Stimulated activated CD8-positive, alpha-beta memory T cell treated with anti-CD3 and anti-CD28 coated beads, Interleukin-15, amount 100 ng/mL, for 48 hours (primary cell): ENCODE measurements at regions not wholly inside any gene's neighbourhood (a gene's known extent, or its start where the extent isn't known, plus 50 kb on each side); places are given as distances from the start of the nearest gene placed in this dataset.
"Not testable (repeated sequence)": the region's sequence is repeated elsewhere in the genome, so short reads cannot be mapped to it uniquely, and the experiment has no call there.

Source experiments
- DNase-seq, 2 donors: peaks; one replicate each; pipeline ENCODE4 v3.0.0-alpha.2; 2020; ENCODE audit warnings: low read depth in 2 of 2

DNA sequence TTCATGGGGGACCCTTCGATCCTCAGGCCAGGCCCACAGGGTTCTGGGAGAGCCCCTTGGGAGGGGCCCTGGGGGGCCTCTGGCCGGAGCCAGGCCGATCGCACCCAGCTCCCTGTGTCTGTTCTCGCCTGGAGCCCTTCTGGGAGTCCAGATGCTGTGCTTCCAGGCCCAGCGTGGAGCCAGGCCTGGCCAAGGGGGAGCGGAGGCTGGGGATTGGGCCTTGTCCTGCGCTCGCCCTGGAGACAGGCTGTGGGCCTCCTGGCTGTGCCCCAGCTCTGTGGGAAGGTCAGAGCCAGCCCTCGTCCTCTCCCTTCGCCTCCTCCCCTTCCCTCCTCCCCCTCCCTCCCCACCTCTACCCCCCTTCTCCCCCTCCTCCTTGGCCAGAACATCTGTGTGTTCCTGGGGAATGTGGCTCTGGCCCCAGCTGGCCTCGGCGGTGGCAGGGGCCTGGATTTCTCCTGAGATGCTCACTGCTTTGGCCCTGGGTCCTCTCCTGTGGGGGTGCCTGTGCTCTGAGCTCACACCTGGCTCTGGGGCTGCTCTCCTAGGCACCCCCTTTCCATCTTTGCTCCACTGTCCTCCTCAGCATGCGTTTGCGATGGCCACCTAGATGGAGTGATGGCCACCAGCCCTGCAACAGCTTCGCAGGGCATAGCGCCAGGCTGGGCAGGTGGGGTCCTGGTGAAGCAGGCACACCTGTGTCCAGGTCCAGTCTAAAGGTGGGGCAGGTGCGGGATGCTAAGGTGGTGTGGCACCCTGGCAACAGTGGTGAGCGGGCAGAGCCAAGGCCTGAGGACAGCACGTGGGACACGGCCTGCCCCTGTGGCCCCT, 90.6 kb upstream of the CIBAR2 start:
- no peak for DNase-seq

DNA sequence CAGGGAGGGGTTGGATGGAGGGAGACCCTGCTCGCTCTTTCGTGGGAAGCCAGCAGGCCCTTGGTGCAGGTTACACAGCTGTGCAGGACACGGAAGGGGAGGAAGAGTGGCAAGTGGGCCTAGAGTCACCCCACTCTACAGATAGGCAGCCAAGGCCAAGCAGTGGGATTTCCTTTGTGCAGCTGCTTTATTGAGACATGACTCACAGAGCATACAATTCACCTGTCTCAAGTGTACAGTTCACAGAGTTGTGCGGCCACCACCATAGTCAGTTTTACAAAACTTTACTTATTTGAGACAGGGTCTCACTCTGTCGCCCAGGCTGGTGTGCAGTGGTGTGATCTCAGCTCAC, 91.2 kb upstream of the CIBAR2 start:
- DNase-seq: no peak

DNA sequence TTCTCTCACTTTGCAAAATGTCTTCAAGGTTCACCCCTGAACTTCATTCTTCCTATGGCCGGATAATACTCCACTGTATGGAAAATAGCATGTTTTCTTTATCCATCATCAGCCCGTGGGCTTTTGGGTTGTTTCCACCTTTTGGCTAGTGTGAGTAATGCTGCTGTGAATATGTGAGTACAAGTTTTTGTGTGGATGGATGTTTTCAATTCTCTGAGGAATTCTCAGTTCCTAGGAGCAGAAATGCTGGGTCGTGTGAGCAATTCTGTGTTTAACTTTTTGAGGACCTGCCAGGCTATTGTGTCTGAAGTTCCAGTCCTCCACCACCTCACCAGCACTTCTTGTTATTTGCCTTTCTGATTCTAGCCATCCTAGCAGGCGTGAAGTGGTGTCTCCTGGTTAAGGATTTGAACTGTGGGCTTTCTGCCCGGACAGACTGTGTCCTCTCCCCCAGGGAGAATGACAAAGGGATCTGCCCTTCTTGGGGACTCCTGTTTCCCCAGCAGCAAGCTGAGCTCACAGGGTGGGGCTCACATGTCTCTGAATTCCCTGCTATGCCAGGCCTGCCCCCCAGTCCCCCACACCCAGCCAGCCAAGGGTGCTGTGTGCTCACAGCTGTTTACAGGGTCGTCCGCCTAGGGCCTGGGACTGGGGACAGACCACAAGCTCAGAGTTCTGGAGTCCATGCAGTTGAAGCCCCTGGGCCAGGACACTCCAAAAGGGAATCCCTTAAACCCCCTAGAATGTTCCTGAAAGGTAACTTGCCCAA, 92.2 kb upstream of the CIBAR2 start:
- DNase-seq: no peak

DNA sequence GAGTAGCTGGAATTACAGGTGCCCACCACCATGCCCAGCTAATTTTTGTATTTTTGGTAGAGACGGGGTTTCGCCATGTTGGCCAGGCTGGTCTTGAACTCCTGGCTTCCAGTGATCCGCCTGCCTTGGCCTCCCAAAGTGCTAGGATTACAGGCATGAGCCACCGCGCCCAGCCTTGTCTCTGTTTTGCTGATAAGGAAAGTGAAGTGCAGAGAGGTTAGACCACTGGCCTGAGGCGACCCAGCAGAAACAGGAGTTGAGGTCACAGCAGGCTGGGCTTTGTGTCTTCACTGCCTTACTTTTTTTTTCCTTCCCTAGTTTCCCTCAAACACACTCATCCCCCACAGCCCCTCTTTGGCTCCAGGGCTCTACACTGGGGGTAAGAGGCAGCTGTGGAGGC, 93.0 kb upstream of the CIBAR2 start:
- not testable (repeated sequence) for DNase-seq

- no peak for DNase-seq
These were observed 93.6 kb upstream of the CIBAR2 start for GRCh38 chr16:85205747-85206471.

DNA sequence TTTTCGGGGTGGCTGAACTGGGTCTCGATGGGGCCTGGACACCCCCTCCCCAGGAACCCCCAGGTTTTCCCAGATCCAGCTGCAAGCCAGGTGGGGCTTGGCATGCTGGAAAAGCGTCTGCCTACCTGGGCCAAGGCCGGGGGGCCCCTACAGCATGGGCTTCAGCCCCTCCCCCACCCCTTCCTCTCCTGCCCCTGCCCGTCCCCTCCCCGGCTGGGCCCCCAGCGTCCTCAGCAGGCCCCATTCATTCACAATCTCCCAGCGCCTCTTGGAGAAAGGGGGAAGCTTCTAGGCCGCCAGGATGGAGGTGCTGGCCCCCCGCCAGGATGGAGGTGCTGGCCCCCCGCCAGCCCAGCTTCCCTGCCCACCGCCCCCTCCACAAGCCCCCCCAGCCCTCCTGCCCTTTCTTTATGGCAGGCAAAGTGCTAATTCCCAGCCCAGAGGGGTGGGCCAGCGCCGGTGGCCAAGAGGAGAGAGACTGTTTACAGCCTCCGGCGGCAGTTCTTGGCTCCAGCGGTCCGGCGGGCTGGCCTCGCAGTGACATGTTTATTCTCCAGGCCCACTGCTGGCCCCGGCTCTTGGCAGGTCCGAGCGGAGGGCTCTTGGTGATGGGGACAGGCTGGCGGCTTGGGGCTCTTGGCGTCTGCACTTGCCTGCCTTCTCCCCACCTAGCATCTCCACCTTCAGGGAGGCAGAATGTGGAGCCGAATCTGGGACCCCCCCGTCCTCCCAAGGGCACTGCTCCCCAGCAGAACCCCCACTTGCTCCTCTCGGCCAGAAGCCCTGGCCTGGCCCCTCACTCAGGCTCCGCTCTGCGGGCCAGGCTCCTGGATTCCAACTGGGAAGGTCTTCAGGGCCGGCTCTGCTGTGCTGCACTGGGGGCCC, 94.4 kb upstream of the CIBAR2 start:
- no peak for DNase-seq

GRCh38 chr16:85207357-85207921, 95.2 kb upstream of the CIBAR2 start:
- DNase-seq: no peak

DNA sequence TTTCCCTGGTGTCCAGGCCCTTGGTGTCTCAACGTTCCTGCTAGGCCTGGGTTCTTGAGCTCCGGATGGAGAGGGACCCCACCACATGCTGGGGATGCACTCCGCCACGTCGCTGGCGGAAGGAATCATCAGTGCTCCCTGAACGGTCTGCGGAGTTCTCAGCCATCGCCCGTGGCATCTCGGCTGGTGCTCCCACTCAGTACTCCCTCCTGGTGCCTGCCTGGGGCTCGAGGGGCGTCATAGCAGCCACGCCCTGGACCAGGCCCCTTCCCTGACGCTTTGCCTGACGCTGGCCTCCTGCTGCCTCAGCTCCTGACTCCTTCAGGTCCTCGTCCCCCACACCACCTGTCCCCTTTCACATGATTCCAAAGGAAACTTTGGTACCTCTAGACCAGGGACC, 95.9 kb upstream of the CIBAR2 start:
- DNase-seq: no peak

DNA sequence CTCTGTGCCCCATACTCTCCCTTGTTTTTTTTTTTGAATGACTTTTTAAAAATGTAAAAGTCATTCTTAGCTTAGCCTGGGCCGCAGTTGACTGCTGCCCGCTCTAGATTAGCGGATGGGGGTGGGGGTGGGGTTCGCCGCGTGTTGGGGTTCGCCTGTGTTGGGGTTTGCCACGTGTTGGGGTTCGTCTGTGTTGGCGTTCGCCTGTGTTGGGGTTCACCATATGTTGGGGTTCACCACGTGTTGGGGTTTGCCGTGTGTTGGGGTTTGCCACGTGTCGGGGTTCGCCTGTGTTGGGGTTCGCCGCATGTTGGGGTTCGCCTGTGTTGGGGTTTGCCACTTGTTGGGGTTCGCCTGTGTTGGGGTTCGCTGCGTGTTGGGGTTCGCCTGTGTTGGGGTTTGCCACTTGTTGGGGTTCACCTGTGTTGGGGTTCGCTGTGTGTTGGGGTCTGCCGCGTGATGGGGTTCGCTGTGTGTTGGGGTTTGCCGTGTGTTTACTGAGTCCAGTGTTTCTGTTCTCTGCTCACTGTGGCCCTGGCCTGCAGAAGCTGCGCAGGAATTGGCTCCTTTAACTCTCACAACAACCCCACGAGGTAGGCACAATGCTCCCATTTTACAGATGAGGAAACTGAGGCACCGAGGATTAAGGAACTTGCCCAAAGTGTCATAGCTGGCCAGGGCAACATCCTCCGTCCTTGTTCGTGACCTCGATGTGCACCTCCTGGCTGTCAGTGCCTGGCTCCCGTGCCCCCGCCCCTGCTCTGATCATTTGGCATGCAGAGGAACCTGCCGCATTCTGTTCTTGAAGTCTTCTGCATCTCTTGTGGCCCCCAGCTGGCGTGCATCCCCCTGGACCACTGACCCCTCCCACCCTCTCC, 96.6 kb upstream of the CIBAR2 start:
- DNase-seq: no peak

DNA sequence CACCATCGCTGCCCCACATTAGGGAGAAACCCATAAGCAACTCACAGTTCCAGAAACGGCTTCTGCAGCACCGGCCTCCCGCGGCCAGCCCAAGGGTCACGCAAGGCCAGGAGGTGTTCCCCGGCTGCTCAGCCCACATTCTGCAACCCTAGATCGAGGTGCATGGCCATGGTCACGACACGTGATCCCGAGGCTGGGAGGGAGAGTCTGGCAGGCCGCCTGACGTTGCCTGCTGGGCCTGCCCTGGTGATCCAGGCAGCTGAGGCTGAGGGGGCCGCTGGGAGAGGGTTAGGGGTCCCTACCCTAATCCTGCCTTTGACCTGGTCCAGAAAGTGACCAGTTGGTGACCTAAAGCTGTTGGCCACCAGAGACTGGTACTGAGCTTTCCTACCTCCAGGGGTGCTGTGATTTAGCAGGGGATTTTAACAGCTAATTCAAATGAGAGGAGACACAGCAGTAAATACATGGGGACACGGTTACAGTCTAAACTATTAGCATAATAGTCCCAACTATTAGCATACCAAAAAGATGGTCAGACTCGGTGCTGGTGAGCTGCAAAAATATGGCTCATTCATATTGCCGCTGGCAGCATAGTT, 97.4 kb upstream of the CIBAR2 start:
- no peak for DNase-seq

- no peak for DNase-seq
These were observed 98.3 kb upstream of the CIBAR2 start for GRCh38 chr16:85210423-85211169.

GRCh38 chr16:85211271-85211801, 99.1 kb upstream of the CIBAR2 start:
- no peak for DNase-seq

DNA sequence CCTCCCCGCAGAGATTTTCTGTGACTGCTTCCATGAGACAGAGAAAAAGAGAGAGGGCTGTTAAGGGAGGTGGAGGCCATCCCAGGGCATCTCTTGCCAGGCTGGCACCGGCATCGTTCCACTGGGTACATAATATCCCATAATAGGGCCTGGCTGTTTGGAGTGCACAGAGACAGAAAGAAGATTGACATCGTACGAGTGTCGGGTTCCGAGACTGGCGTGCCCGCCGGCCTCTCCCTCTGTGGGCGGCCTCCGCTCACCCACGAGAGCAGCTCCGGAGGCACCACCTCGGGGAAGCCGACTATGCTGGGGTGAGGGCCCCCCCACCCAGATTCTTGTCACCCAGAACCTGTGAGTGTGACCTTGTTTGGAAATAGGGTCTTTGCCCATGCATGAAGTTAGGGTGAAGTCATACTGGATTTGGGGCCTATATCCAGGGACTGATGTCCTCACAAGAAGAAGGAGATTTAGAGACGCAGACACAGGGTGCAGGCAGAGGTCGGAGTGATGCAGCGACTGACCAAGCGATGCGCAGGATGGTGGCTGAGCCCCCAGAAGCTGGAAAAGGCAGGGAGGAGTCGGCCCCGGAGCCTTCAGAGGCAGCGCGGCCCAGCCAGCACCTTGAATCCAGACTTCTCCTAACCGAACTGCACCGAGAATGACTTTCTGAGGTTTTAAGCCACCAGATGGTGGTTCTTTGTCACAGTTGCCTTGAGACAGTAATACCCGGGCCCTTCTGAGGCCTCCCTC, 101.8 kb upstream of the CIBAR2 start:
- no peak for DNase-seq

- DNase-seq: no peak
These were observed 103.3 kb upstream of the CIBAR2 start for GRCh38 chr16:85215478-85216118.

DNA sequence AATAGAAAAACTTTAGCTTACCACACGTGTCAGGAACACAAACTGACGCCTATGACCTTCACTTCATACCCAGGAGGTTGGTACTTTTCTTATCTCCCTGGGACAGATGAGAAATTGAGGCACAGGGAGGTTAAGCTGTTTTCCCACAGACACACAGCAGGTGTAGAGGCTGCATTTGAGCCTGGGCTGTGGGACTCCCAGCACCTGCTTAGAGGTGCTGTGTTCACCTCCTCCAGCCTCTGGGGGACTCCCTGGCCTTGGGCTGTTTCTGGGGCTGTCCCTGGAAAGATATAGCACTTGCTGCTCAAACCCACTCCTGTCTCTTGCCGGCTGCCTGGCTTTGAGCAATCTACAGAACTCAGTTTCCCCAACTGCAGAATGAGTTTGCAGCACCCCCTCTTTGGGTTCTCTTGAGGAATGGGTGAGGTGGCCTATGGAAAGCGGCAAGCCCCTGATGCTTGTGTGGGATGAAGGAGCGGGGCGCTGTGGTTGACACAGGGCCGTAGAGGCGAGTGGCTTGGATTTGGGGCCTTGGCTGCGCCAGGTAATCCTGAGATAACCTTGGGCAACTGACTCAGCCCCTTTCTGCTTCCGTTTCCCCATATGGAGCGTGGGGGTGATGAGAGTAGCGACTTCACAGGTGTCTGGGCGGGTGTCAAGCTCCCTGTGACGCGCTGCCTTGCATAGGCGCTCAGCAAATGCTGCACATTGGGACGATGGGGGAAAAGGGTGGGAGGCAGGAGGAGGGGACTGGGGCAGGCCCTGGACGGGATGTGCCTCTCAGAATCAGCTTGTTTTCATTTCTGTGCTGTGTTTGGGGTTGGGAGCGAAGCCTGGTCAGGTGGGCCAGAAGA, 104.5 kb upstream of the CIBAR2 start:
- DNase-seq: peak in 1 of 2 donors; percentile 15

DNA sequence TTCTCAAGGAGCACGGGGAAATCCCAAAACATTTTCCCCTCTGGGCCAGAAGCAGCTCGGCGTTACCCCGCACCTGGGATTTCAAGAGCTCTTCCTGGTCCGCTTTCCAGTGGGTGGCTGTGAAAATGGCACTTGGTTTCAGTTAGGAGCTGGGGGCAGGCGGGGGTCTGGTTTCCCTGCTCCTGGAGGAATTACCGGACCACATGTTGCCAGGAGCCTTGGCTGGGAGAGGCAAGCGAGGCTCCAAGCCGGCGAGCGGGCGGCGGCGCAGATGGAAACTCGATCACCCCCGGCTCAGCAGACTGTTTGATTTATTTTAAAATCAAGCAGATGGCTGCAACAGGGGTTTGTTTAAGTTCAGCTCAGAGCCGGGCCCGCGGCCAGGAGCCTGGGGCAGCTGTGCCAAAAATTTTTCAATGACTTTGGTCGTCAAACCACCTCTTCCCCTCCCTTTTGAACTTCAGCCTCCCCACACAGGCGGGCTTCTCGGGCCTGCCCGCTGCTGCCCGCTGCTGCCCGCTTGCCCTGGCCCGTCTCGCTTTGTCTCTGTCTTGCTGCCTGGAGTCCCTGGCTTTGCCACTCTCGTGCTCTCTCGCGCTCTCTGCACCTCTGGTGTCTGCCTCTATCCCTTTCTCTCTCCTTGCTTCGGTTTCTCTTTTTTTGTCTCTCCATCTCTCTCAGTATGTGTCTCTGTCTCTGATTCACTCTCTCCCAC, 108.0 kb upstream of the CIBAR2 start:
- no peak for DNase-seq
